ENCODE measurements at regions not wholly inside any gene's neighbourhood (a gene's known extent, or its start where the extent isn't known, plus 50 kb on each side); places are given as distances from the start of the nearest gene placed in this dataset.
"Not testable (repeated sequence)": the region's sequence is repeated elsewhere in the genome, so short reads cannot be mapped to it uniquely, and the experiment has no call there.

GRCh38 chr12:19775241-19775640 lies 335.9 kb downstream of the AEBP2 start:
- no peak for DNase-seq
- Histone ChIP-seq H3K27me3 (replicated peaks; ENCODE audit: control insufficient read depth, insufficient read depth, low read length) (no peaks in the 10 kb centered on the region), H3K4me3 (ENCODE audit: low read depth, low read length) (no peak overlapping the region), H3K36me3 (ENCODE audit: control insufficient read depth, insufficient read depth, low read length) (no peaks in the 10 kb centered on the region), H3K9me3 (no peaks in the 10 kb centered on the region), H3K4me1 (no peaks in the 10 kb centered on the region)
- Mint-ChIP-seq H3K4me3 (ENCODE audit: unreplicated experiment) (no peak overlapping the region), H3K36me3 (ENCODE audit: insufficient read depth, unreplicated experiment) (no peaks in the 10 kb centered on the region), H3K27me3 (ENCODE audit: insufficient read depth, unreplicated experiment) (peaks cover 7% of the 10 kb centered on the region), H3K9me3 (ENCODE audit: unreplicated experiment) (no peaks in the 10 kb centered on the region), H3K27ac (ENCODE audit: unreplicated experiment) (no peak overlapping the region), H3K4me1 (ENCODE audit: low read depth, unreplicated experiment) (no peaks in the 10 kb centered on the region)
- intact Hi-C loops (cut with micrococcal nuclease; ENCODE audit: unreplicated experiment) = no loop called here
- BruUV-seq (replicated peaks) = no TSS peak
- ChIA-PET POLR2A (interaction anchor here (0.6 kb wide), 2 partner anchors 10 to 394 kb away, joined by 3 to 9 read pairs; no protein-coding TSS in a partner anchor), CTCF (no interaction called here)
- TF ChIP-seq, protein P1, sequence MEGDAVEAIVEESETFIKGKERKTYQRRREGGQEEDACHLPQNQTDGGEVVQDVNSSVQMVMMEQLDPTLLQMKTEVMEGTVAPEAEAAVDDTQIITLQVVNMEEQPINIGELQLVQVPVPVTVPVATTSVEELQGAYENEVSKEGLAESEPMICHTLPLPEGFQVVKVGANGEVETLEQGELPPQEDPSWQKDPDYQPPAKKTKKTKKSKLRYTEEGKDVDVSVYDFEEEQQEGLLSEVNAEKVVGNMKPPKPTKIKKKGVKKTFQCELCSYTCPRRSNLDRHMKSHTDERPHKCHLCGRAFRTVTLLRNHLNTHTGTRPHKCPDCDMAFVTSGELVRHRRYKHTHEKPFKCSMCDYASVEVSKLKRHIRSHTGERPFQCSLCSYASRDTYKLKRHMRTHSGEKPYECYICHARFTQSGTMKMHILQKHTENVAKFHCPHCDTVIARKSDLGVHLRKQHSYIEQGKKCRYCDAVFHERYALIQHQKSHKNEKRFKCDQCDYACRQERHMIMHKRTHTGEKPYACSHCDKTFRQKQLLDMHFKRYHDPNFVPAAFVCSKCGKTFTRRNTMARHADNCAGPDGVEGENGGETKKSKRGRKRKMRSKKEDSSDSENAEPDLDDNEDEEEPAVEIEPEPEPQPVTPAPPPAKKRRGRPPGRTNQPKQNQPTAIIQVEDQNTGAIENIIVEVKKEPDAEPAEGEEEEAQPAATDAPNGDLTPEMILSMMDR (IDR thresholded peaks at IDR 0.05; ENCODE audit: insufficient read depth in 1 of 2, low read depth in 1 of 2, low read length in 1 of 2, severe bottlenecking in 1 of 2, unreplicated experiment in 1 of 2) = no peak

DNA sequence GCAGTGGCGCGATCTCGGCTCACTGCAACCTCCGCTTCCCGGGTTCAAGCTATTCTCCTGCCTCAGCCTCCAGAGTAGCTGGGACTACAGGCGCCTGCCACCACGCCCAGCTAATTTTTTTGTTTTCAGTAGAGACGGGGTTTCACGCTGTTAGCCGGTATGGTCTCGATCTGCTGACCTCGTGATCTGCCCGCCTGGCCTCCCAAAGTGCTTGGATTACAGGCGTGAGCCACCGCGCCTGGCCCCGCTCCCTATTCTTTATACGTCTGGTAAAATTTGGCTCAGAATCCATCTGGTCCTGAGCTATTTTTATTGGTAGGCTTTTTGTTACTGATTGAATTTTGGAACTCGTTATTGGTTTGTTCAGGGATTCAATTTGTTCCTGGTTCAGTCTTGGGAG lies 336.7 kb downstream of the AEBP2 start:
- H3K27me3 ChIP-seq (replicated peaks; ENCODE audit: control insufficient read depth, insufficient read depth, low read length); BruUV-seq (replicated peaks); H3K36me3 ChIP-seq (ENCODE audit: control insufficient read depth, insufficient read depth, low read length); H3K4me3 Mint-ChIP-seq (ENCODE audit: unreplicated experiment); intact Hi-C loops (cut with micrococcal nuclease; ENCODE audit: unreplicated experiment); H3K9me3 ChIP-seq; H3K4me1 ChIP-seq; H3K27me3 Mint-ChIP-seq (ENCODE audit: insufficient read depth, unreplicated experiment); H3K9me3 Mint-ChIP-seq (ENCODE audit: unreplicated experiment); DNase-seq; H3K27ac Mint-ChIP-seq (ENCODE audit: unreplicated experiment); H3K4me3 ChIP-seq (ENCODE audit: low read depth, low read length); H3K4me1 Mint-ChIP-seq (ENCODE audit: low read depth, unreplicated experiment); CTCF ChIA-PET; H3K36me3 Mint-ChIP-seq (ENCODE audit: insufficient read depth, unreplicated experiment): not testable (repeated sequence)
- POLR2A ChIA-PET = interaction anchor here (0.6 kb wide), 1 partner anchor 395 kb away, joined by 9 read pairs; no protein-coding TSS in a partner anchor

DNA sequence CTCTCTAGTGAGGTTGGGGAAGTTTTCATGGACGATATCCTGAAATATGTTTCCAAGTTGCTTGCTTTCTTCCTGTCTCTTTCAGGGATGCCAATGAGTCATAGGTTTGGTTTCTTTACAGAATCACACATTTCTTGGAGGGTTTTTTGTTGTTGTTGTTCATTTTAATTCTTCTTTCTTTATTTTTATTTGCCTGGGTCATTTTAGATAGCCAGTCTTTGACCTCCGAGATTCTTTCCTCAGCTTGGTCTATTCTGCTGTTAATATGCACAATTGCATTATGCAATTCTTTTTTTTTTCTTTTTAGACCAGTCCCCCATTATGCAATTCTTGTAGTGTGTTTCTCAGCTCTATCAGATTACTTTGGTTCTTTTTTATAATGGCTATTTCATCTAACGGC lies 338.9 kb downstream of the AEBP2 start:
- no peaks in the 10 kb centered on the region for H3K27me3 ChIP-seq (replicated peaks; ENCODE audit: control insufficient read depth, insufficient read depth, low read length)
- H3K36me3 ChIP-seq (ENCODE audit: control insufficient read depth, insufficient read depth, low read length) = no peaks in the 10 kb centered on the region
- DNase-seq = no peak
- H3K27ac Mint-ChIP-seq (ENCODE audit: unreplicated experiment) = no peak overlapping the region
- H3K36me3 Mint-ChIP-seq (ENCODE audit: insufficient read depth, unreplicated experiment) = no peaks in the 10 kb centered on the region
- H3K27me3 Mint-ChIP-seq (ENCODE audit: insufficient read depth, unreplicated experiment) = peaks cover 7% of the 10 kb centered on the region
- no peaks in the 10 kb centered on the region for H3K9me3 Mint-ChIP-seq (ENCODE audit: unreplicated experiment)
- no peaks in the 10 kb centered on the region for H3K9me3 ChIP-seq
- H3K4me3 ChIP-seq (ENCODE audit: low read depth, low read length) = no peak overlapping the region
- intact Hi-C loops (cut with micrococcal nuclease; ENCODE audit: unreplicated experiment) = no loop called here
- no peaks in the 10 kb centered on the region for H3K4me1 ChIP-seq
- ChIA-PET CTCF (interaction anchor here (1.2 kb wide), 1 partner anchor 115 kb away, joined by 5 read pairs; no protein-coding TSS in a partner anchor), POLR2A (no interaction called here)
- TF ChIP-seq, protein P1 (IDR thresholded peaks at IDR 0.05; ENCODE audit: insufficient read depth in 1 of 2, low read depth in 1 of 2, low read length in 1 of 2, severe bottlenecking in 1 of 2, unreplicated experiment in 1 of 2) = no peak
- no peak overlapping the region for H3K4me3 Mint-ChIP-seq (ENCODE audit: unreplicated experiment)
- no TSS peak for BruUV-seq (replicated peaks)
- no peaks in the 10 kb centered on the region for H3K4me1 Mint-ChIP-seq (ENCODE audit: low read depth, unreplicated experiment)

- Histone ChIP-seq H3K9me3 (no peaks in the 10 kb centered on the region), H3K4me3 (ENCODE audit: low read depth, low read length) (no peak overlapping the region), H3K4me1 (no peaks in the 10 kb centered on the region), H3K27me3 (replicated peaks; ENCODE audit: control insufficient read depth, insufficient read depth, low read length) (no peaks in the 10 kb centered on the region), H3K36me3 (ENCODE audit: control insufficient read depth, insufficient read depth, low read length) (no peaks in the 10 kb centered on the region)
- Mint-ChIP-seq H3K4me1 (ENCODE audit: low read depth, unreplicated experiment) (no peaks in the 10 kb centered on the region), H3K27ac (ENCODE audit: unreplicated experiment) (no peak overlapping the region), H3K36me3 (ENCODE audit: insufficient read depth, unreplicated experiment) (no peaks in the 10 kb centered on the region), H3K27me3 (ENCODE audit: insufficient read depth, unreplicated experiment) (peaks cover 7% of the 10 kb centered on the region), H3K4me3 (ENCODE audit: unreplicated experiment) (no peak overlapping the region), H3K9me3 (ENCODE audit: unreplicated experiment) (no peaks in the 10 kb centered on the region)
- CTCF ChIA-PET = interaction anchor here (1.2 kb wide), 1 partner anchor 115 kb away, joined by 5 read pairs; no protein-coding TSS in a partner anchor
- no TSS peak for BruUV-seq (replicated peaks)
- no peak for DNase-seq
- TF ChIP-seq, protein P1 (IDR thresholded peaks at IDR 0.05; ENCODE audit: insufficient read depth in 1 of 2, low read depth in 1 of 2, low read length in 1 of 2, severe bottlenecking in 1 of 2, unreplicated experiment in 1 of 2) = no peak
- POLR2A ChIA-PET = no interaction called here
- intact Hi-C loops (cut with micrococcal nuclease; ENCODE audit: unreplicated experiment) = no loop called here
Observed at GRCh38 chr12:19778797-19779196, 339.5 kb downstream of the AEBP2 start.
